Gastroesophageal sphincter (tissue), 4 donors: ENCODE measurements at regions not wholly inside any gene's neighbourhood (a gene's known extent, or its start where the extent isn't known, plus 50 kb on each side); places are given as distances from the start of the nearest gene placed in this dataset.
"Not testable (repeated sequence)": the region's sequence is repeated elsewhere in the genome, so short reads cannot be mapped to it uniquely, and the experiment has no call there.

Experiments
- ATAC-seq: fragments of 150-250 bp; one replicate; pipeline ENCODE4 v1.9.1; 2016; ENCODE audit warnings: mild to moderate bottlenecking, moderate library complexity
- H3K27ac ChIP-seq, 4 donors: fragments of 200-600 bp; sonication (generic) in 3 of 4; 1 replicate in 3 of 4; 2 replicates in 1 of 4; pipeline ENCODE4 v1.5.1; 2016 to 2019
- H3K27me3 ChIP-seq: fragments of 200-600 bp; sonication (generic); one replicate; pipeline ENCODE4 v1.5.1; 2019
- H3K36me3 ChIP-seq, 2 donors: fragments of 200-600 bp; sonication (generic); one replicate each; pipeline ENCODE4 v1.5.1; 2019; ENCODE audit warnings: control low read depth in 1 of 2
- H3K4me1 ChIP-seq, 3 donors: fragments of 200-600 bp; sonication (generic); 1 replicate in 2 of 3; 2 replicates in 1 of 3; pipeline ENCODE4 v1.5.1; 2016 to 2019; ENCODE audit warnings: control low read depth in 2 of 3
- H3K4me3 ChIP-seq, 2 donors: fragments of 200-600 bp; sonication (generic); one replicate each; pipeline ENCODE4 v1.5.1; 2019; ENCODE audit warnings: mild to moderate bottlenecking in 1 of 2, moderate library complexity in 1 of 2
- H3K9me3 ChIP-seq, 3 donors: fragments of 200-600 bp; sonication (generic); one replicate each; pipeline ENCODE4 v1.5.1; 2017 to 2019; ENCODE audit warnings: control low read depth in 2 of 3
- CTCF ChIP-seq, 4 experiments: fragments of 200-600 bp in 2 of 4; fragments of 450-650 bp in 2 of 4; sonication (generic) in 1 of 4; IDR thresholded peaks; one replicate each; pipeline ENCODE4 v1.5.1; 2017 to 2019; ENCODE audit warnings: antibody characterized with exemption in 4 of 4, mild to moderate bottlenecking in 2 of 4, moderate library complexity in 2 of 4
- EP300 ChIP-seq: sonication (generic); formaldehyde crosslinking; IDR thresholded peaks from one replicate; pipeline ENCODE4 v1.6.1; 2017; ENCODE audit warnings: antibody characterized with exemption, mild to moderate bottlenecking
- POLR2A ChIP-seq, 2 donors: fragments of 450-650 bp; IDR thresholded peaks; one replicate each; pipeline ENCODE4 v1.6.1; 2017; ENCODE audit warnings: antibody characterized with exemption in 2 of 2, mild to moderate bottlenecking in 2 of 2, moderate library complexity in 1 of 2
- POLR2AphosphoS5 ChIP-seq: sonication (generic); formaldehyde crosslinking; IDR thresholded peaks from one replicate; pipeline ENCODE4 v1.6.1; 2017; ENCODE audit warnings: antibody characterized with exemption
- WGBS, 2 donors: methylation state at CpG; one replicate each; pipeline ENCODE4 v1.1.5; 2018; ENCODE audit warnings: low coverage in 1 of 2; 5-methylcytosine and 5-hydroxymethylcytosine counted together

GRCh38 chr6:14776307-14776706 is 469.6 kb upstream of the JARID2 start:
- H3K27me3 ChIP-seq, result no peaks in the 10 kb centered on the region
- H3K27ac ChIP-seq, result no peak overlapping the region
- TF ChIP-seq CTCF (IDR thresholded peaks at IDR 0.05) (no peak), EP300 (no peak)
- H3K4me3 ChIP-seq, result no peak overlapping the region
- H3K4me1 ChIP-seq, result no peaks in the 10 kb centered on the region
- H3K36me3 ChIP-seq, result no peaks in the 10 kb centered on the region
- ATAC-seq, result no peak
- H3K9me3 ChIP-seq, result no peaks in the 10 kb centered on the region
- 79 to 100% methylated on average over 2 to 3 of the region's 3 CpGs for WGBS, 2 donors

GRCh38 chr6:14781772-14782525 is 463.9 kb upstream of the JARID2 start:
- TF ChIP-seq EP300 (no peak), POLR2A (IDR thresholded peaks at IDR 0.05) (no peak), POLR2AphosphoS5 (no peak), CTCF (IDR thresholded peaks at IDR 0.05) (no peak)
- no peaks in the 10 kb centered on the region for H3K36me3 ChIP-seq
- H3K4me3 ChIP-seq, result no peak overlapping the region
- no peaks in the 10 kb centered on the region for H3K9me3 ChIP-seq
- ATAC-seq, result no peak
- 90 to 93% methylated on average over 8 to 11 of the region's 12 CpGs for WGBS, 2 donors
- H3K4me1 ChIP-seq, result no peaks in the 10 kb centered on the region
- H3K27me3 ChIP-seq, result no peaks in the 10 kb centered on the region
- H3K27ac ChIP-seq, result no peak overlapping the region

DNA sequence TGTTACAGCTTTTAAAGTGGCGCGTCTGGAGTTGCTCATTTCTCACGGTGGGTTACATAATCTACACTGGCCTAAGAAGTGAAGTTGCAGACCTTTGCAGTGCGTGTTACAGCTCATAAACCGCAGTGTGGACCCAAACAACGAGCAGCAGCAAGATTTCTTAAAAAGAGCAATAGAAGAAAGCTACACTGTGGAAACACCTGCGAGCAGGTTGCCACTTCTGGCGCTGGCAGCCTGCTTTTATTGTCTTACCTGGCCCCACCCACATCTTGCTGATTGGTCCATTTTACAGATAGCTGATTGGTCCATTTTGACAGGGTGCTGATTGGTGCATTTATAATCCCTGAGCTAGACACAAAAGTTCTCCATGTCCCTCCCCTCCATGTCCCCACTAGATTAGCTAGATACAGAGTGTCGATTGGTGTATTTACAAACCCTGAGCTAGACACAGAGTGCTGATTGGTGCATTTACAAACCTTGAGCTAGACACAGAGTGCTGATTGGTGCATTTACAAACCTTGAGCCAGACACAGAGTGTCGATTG is 462.9 kb upstream of the JARID2 start:
- H3K36me3 ChIP-seq, result not testable (repeated sequence)
- WGBS, 2 donors, result 80 to 95% methylated on average over 1 to 8 of the region's 10 CpGs

GRCh38 chr6:14783594-14783993 is 462.3 kb upstream of the JARID2 start:
- Histone ChIP-seq H3K27ac (no peak overlapping the region), H3K4me1 (no peaks in the 10 kb centered on the region), H3K27me3 (no peaks in the 10 kb centered on the region), H3K9me3 (no peaks in the 10 kb centered on the region), H3K36me3 (no peaks in the 10 kb centered on the region), H3K4me3 (no peak overlapping the region)
- WGBS, 2 donors, result no CpG with 5 or more reads among the region's 35 CpGs
- no peak for TF ChIP-seq EP300
- TF ChIP-seq POLR2A (IDR thresholded peaks at IDR 0.05), result no peak
- ATAC-seq, result no peak

More for the DNA sequence above, 462.9 kb upstream of the JARID2 start:
- H3K9me3 ChIP-seq, H3K27ac ChIP-seq, H3K4me1 ChIP-seq, H3K27me3 ChIP-seq, ATAC-seq, H3K4me3 ChIP-seq: not testable (repeated sequence)

DNA sequence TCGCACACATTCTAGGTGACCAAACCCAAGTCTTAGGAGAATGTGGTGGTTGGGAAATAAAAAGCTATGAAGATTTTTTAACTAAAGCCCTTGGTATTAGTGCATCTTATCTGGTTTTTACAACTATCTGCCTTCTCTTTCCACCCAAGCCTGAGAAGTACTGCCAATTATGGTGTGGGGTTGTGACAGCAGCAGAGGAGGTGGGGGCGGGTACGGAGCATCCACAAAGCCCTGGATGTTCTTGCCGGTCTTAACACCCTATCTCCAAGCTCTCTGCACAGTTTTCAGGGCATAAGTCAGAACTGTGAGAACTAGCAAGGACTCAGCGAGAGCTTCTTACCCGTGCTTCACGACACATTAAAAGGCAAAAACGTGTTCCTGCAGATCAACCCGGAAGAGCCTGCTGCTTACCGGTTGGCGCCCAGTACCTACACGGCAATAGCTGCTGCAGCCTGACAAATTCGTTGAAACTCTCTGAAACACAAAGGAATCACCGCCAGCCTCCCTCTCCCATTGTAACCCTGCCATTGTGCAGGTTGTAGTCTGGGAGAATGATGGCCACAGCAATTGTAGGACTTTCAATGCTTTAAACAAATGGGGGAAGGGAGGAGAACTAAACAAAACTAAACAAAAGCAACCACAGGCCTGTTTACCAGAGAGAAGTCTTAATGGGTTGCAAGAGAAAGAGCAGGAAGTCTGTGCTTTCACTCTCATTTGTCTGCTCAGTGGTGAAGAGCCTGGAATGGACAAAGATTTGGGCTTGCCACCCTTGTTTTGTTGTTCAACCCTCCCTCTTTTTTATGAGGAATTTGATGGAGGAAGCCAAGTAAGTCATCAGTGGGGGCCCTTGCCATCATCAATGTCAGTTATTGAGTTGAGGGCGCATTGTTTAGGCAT is 461.0 kb upstream of the JARID2 start:
- Histone ChIP-seq H3K27ac (no peak overlapping the region), H3K4me3 (no peak overlapping the region), H3K9me3 (no peaks in the 10 kb centered on the region), H3K27me3 (no peaks in the 10 kb centered on the region), H3K4me1 (no peaks in the 10 kb centered on the region), H3K36me3 (no peaks in the 10 kb centered on the region)
- no peak for ATAC-seq
- 76 to 92% methylated on average over 9 of the region's 15 CpGs for WGBS, 2 donors
- TF ChIP-seq CTCF (IDR thresholded peaks at IDR 0.05), result no peak
- no peak for TF ChIP-seq EP300
- no peak for TF ChIP-seq POLR2A (IDR thresholded peaks at IDR 0.05)
- no peak for TF ChIP-seq POLR2AphosphoS5

GRCh38 chr6:14785493-14785790 is 460.4 kb upstream of the JARID2 start:
- Histone ChIP-seq H3K4me3 (no peak overlapping the region), H3K4me1 (no peaks in the 10 kb centered on the region), H3K9me3 (no peaks in the 10 kb centered on the region), H3K36me3 (no peaks in the 10 kb centered on the region), H3K27me3 (no peaks in the 10 kb centered on the region), H3K27ac (no peak overlapping the region)
- 71 to 72% methylated on average over 2 of the region's 2 CpGs for WGBS, 2 donors
- TF ChIP-seq POLR2A (IDR thresholded peaks at IDR 0.05) (no peak), EP300 (no peak), POLR2AphosphoS5 (no peak), CTCF (IDR thresholded peaks at IDR 0.05) (no peak)
- ATAC-seq, result no peak
